OCI-LY3 (cell line): ENCODE measurements at regions not wholly inside any gene's neighbourhood (a gene's known extent, or its start where the extent isn't known, plus 50 kb on each side); places are given as distances from the start of the nearest gene placed in this dataset.

ENCODE experiments used
- EZH2phosphoT487 ChIP-seq: fragments of 200-600 bp; shearing (Covaris generic); IDR thresholded peaks from 2 replicates; pipeline ENCODE4 v1.6.1; 2018; ENCODE audit warnings: antibody characterized with exemption, mixed run types, low read depth
- TF ChIP-seq, protein P1 (sequence below): fragments of 200-600, 300-600 bp; sonication (generic); IDR thresholded peaks from 2 replicates; pipeline ENCODE4 v1.5.1; 2014; ENCODE audit warnings: antibody characterized with exemption, low read length, low read depth

- TF ChIP-seq, protein P1, sequence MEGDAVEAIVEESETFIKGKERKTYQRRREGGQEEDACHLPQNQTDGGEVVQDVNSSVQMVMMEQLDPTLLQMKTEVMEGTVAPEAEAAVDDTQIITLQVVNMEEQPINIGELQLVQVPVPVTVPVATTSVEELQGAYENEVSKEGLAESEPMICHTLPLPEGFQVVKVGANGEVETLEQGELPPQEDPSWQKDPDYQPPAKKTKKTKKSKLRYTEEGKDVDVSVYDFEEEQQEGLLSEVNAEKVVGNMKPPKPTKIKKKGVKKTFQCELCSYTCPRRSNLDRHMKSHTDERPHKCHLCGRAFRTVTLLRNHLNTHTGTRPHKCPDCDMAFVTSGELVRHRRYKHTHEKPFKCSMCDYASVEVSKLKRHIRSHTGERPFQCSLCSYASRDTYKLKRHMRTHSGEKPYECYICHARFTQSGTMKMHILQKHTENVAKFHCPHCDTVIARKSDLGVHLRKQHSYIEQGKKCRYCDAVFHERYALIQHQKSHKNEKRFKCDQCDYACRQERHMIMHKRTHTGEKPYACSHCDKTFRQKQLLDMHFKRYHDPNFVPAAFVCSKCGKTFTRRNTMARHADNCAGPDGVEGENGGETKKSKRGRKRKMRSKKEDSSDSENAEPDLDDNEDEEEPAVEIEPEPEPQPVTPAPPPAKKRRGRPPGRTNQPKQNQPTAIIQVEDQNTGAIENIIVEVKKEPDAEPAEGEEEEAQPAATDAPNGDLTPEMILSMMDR = no peak
- TF ChIP-seq EZH2phosphoT487 = no peak
Observed at GRCh38 chr3:22360164-22360563, 609.2 kb upstream of the ZNF385D start.
